ENCODE measurements at regions not wholly inside any gene's neighbourhood (a gene's known extent, or its start where the extent isn't known, plus 50 kb on each side); places are given as distances from the start of the nearest gene placed in this dataset.

GRCh38 chr6:33865478-33866077 lies 61.8 kb upstream of the MLN start:
- H3K4me3 ChIP-seq, result no peak overlapping the region
- H3K36me3 ChIP-seq, result no peaks in the 10 kb centered on the region
- intact Hi-C loops (cut with DNase I; ENCODE audit: low total_unique reads), result no loop called here
- DNase-seq, result no peak
- H3K27me3 ChIP-seq, result no peaks in the 10 kb centered on the region
- TF ChIP-seq POLR2A (IDR thresholded peaks at IDR 0.05), result no peak
- TF ChIP-seq CTCF (IDR thresholded peaks at IDR 0.05), result no peak
- H3K4me1 ChIP-seq, result no peaks in the 10 kb centered on the region
- H3K27ac ChIP-seq, result no peak overlapping the region
- no peaks in the 10 kb centered on the region for H3K9me3 ChIP-seq

DNA sequence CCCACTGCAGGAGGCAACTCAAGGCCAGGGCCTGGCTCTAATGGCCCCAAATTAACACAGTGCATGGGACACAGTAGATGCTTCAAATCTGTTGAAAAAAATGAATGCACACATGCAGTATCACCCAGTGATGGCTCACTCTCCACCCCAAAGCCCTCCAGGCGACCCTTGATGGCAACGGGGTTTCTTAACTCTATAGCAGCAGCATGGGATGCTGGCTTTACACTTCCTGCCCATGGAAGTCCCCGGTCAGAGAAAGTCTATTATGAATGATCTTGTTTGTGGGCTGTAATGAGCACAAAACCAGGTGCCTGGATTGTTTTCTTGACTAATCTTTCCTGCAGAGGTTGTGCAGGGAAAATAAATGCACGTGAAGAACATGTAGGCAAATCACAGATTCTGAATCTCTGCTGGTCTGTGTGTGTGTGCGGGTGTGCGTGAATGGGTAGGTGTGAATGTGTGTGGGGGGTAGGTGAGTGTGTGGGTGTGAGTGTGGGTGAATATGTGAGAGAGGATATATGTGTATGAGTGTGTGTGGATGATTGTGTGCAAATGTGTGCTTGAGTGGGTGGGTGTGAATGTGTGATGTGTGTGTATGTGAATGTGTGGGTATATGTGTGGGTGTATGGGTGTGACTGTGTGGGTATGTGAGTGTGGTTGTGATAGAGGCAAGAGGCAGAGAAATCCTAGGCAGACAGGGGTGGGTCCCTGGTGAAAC lies 60.1 kb upstream of the MLN start:
- Histone ChIP-seq H3K36me3 (no peaks in the 10 kb centered on the region), H3K27me3 (no peaks in the 10 kb centered on the region), H3K27ac (no peak overlapping the region), H3K4me1 (no peaks in the 10 kb centered on the region), H3K9me3 (no peaks in the 10 kb centered on the region), H3K4me3 (no peak overlapping the region)
- no peak for TF ChIP-seq POLR2A (IDR thresholded peaks at IDR 0.05)
- no peak for TF ChIP-seq CTCF (IDR thresholded peaks at IDR 0.05)
- intact Hi-C loops (cut with DNase I; ENCODE audit: low total_unique reads), result no loop called here
- no peak for DNase-seq

DNA sequence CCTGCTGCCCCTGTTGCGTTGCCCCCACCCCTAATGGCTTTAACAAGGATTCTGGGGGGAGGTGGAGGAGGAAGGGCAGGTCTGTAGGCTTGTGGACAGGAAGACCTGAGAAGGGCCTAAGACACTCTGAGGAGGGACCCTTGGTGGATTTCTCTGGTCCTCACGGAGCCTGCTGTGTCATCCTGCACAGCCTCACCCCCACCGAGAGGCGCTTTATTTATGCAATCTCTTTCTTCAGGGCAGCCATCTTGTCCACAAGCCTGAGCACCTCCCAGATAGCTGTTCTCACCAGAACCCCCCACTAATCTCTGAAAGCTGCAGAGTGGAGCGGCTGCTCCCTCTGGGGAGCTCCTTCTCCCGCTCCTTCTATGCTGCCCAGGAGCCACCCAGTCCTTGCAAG lies 59.3 kb upstream of the MLN start:
- Histone ChIP-seq H3K4me1 (no peaks in the 10 kb centered on the region), H3K27ac (no peak overlapping the region), H3K9me3 (no peaks in the 10 kb centered on the region), H3K36me3 (no peaks in the 10 kb centered on the region), H3K27me3 (no peaks in the 10 kb centered on the region), H3K4me3 (no peak overlapping the region)
- no peak for DNase-seq
- intact Hi-C loops (cut with DNase I; ENCODE audit: low total_unique reads), result no loop called here
- TF ChIP-seq POLR2A (IDR thresholded peaks at IDR 0.05) (no peak), CTCF (IDR thresholded peaks at IDR 0.05) (no peak)

GRCh38 chr6:33862536-33862935 lies 58.7 kb upstream of the MLN start:
- TF ChIP-seq POLR2A (IDR thresholded peaks at IDR 0.05) (no peak), CTCF (IDR thresholded peaks at IDR 0.05) (no peak)
- Histone ChIP-seq H3K4me1 (peaks cover 0 to 3% of the 10 kb centered on the region in 2 donors), H3K36me3 (no peaks in the 10 kb centered on the region), H3K9me3 (no peaks in the 10 kb centered on the region), H3K27me3 (no peaks in the 10 kb centered on the region), H3K4me3 (no peak overlapping the region), H3K27ac (no peak overlapping the region)
- no peak for DNase-seq
- intact Hi-C loops (cut with DNase I; ENCODE audit: low total_unique reads), result no loop called here

- peaks cover 0 to 3% of the 10 kb centered on the region in 2 donors for H3K4me1 ChIP-seq
- H3K36me3 ChIP-seq, result no peaks in the 10 kb centered on the region
- no peak for TF ChIP-seq POLR2A (IDR thresholded peaks at IDR 0.05)
- no peak for TF ChIP-seq CTCF (IDR thresholded peaks at IDR 0.05)
- DNase-seq, result no peak
- no peak overlapping the region for H3K27ac ChIP-seq
- intact Hi-C loops (cut with DNase I; ENCODE audit: low total_unique reads), result no loop called here
- no peaks in the 10 kb centered on the region for H3K27me3 ChIP-seq
- H3K9me3 ChIP-seq, result no peaks in the 10 kb centered on the region
- no peak overlapping the region for H3K4me3 ChIP-seq
Observed at GRCh38 chr6:33861722-33862121, 57.9 kb upstream of the MLN start.
